ENCODE measurements at regions not wholly inside any gene's neighbourhood (a gene's known extent, or its start where the extent isn't known, plus 50 kb on each side); places are given as distances from the start of the nearest gene placed in this dataset.

- Histone ChIP-seq H3K27ac (ENCODE audit: low read length) (no peak overlapping the region), H3K9ac (ENCODE audit: low read length) (no peak overlapping the region), H3K4me1 (ENCODE audit: control insufficient read depth, low read depth, low read length) (no peaks in the 10 kb centered on the region), H3K4me3 (ENCODE audit: low read length) (no peak overlapping the region), H3K9me3 (ENCODE audit: control insufficient read depth, low read depth, low read length) (no peaks in the 10 kb centered on the region), H3K36me3 (ENCODE audit: control insufficient read depth, low read depth, low read length) (no peaks in the 10 kb centered on the region), H3K27me3 (ENCODE audit: control insufficient read depth, insufficient read depth, low read length) (no peaks in the 10 kb centered on the region)
These were observed 106.6 kb downstream of the LRRC70 start for GRCh38 chr5:62685221-62685620.

- Histone ChIP-seq H3K9me3 (ENCODE audit: control insufficient read depth, low read depth, low read length) (no peaks in the 10 kb centered on the region), H3K4me3 (ENCODE audit: low read length) (no peak overlapping the region), H3K4me1 (ENCODE audit: control insufficient read depth, low read depth, low read length) (no peaks in the 10 kb centered on the region), H3K9ac (ENCODE audit: low read length) (no peak overlapping the region), H3K36me3 (ENCODE audit: control insufficient read depth, low read depth, low read length) (no peaks in the 10 kb centered on the region), H3K27ac (ENCODE audit: low read length) (no peak overlapping the region), H3K27me3 (ENCODE audit: control insufficient read depth, insufficient read depth, low read length) (no peaks in the 10 kb centered on the region)
These were observed 105.7 kb downstream of the LRRC70 start for GRCh38 chr5:62684310-62684709.

DNA sequence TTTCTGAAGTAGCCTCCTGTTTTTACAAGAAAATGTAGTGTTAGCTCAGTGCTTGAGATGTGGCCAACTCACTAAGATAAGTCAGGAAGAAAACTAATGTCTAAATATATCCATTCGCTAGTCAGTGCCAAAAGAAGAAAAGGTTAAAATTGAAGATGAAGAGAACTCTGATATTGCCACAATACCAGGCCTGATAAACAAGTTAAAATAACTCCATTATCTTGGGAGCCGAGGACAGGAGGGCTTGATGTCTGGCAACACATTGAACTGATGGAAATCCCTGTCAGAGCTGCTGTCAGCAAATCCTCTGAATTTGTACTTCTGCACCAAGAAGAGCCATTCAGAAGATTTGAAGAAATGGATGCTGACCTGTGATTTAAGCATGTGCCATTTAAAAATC lies 103.4 kb downstream of the LRRC70 start:
- Histone ChIP-seq H3K4me3 (ENCODE audit: low read length) (no peak overlapping the region), H3K9ac (ENCODE audit: low read length) (no peak overlapping the region), H3K9me3 (ENCODE audit: control insufficient read depth, low read depth, low read length) (peaks cover 2% of the 10 kb centered on the region), H3K36me3 (ENCODE audit: control insufficient read depth, low read depth, low read length) (no peaks in the 10 kb centered on the region), H3K4me1 (ENCODE audit: control insufficient read depth, low read depth, low read length) (no peaks in the 10 kb centered on the region), H3K27ac (ENCODE audit: low read length) (no peak overlapping the region), H3K27me3 (ENCODE audit: control insufficient read depth, insufficient read depth, low read length) (no peaks in the 10 kb centered on the region)

DNA sequence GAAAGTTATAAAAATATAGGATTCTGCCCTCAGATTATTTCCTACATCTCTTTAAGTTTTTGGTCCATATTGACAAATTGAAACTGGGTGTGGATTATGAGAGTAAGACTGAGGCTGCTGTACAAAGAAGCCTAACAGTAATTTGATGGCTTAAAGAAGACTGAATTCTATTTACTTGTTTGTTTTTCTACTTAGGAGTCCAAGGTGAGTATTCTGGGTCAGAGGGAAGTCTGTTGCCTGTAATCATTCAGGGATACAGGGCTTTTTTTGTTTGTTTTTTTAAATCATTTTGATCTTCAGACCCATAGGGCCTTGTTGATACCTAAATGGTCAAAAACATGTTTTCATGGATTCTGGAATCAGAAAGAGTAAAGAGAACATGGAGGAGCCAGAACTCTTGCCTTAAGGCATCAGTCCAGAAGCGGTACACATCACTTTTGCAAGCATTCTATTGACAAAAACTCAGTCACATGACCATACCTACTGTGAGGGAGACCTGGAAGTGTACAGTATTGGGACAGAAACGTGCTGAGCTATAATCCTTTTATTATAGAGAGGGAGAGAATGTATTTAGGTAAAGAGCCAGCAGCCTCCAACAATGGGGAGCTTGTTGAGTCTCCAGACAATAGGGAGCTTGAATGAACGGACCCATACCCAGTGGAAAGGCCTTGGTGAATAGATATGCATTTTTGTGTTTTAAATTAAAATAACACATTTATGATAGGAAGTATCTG lies 102.7 kb downstream of the LRRC70 start:
- H3K36me3 ChIP-seq (ENCODE audit: control insufficient read depth, low read depth, low read length), result no peaks in the 10 kb centered on the region
- no peak overlapping the region for H3K4me3 ChIP-seq (ENCODE audit: low read length)
- H3K9me3 ChIP-seq (ENCODE audit: control insufficient read depth, low read depth, low read length), result peaks cover 2% of the 10 kb centered on the region

DNA sequence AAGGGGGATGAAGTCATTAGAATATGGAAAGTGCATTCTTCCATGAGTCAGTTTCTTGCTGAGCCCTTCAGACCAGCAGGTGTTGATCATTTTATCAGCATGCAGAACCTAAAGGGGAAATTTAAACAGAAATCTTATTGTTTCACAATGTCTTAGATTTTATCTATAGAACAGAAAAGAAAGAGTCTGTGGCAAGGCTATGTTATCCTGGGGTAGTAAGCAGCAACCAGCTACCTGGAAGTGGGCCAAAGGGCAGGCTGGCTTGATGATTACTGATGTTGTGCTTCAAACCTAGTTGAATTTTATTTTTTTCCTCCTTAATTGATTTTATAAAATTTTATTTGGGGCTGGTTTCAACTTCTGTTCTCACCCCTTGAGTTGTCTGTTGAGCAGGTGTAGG lies 101.5 kb downstream of the LRRC70 start:
- no peaks in the 10 kb centered on the region for H3K27me3 ChIP-seq (ENCODE audit: control insufficient read depth, insufficient read depth, low read length)
- peaks cover 2% of the 10 kb centered on the region for H3K9me3 ChIP-seq (ENCODE audit: control insufficient read depth, low read depth, low read length)
- no peak overlapping the region for H3K9ac ChIP-seq (ENCODE audit: low read length)
- no peaks in the 10 kb centered on the region for H3K36me3 ChIP-seq (ENCODE audit: control insufficient read depth, low read depth, low read length)
- no peak overlapping the region for H3K27ac ChIP-seq (ENCODE audit: low read length)
- H3K4me3 ChIP-seq (ENCODE audit: low read length), result no peak overlapping the region
- no peaks in the 10 kb centered on the region for H3K4me1 ChIP-seq (ENCODE audit: control insufficient read depth, low read depth, low read length)

More for the DNA sequence above, 102.7 kb downstream of the LRRC70 start:
- Histone ChIP-seq H3K27ac (ENCODE audit: low read length) (no peak overlapping the region), H3K4me1 (ENCODE audit: control insufficient read depth, low read depth, low read length) (no peaks in the 10 kb centered on the region), H3K9ac (ENCODE audit: low read length) (no peak overlapping the region), H3K27me3 (ENCODE audit: control insufficient read depth, insufficient read depth, low read length) (no peaks in the 10 kb centered on the region)

All from iPS-18a (cell line).